Thyroid gland (tissue), 4 donors: ENCODE measurements at regions not wholly inside any gene's neighbourhood (a gene's known extent, or its start where the extent isn't known, plus 50 kb on each side); places are given as distances from the start of the nearest gene placed in this dataset.

Experiments used
- POLR2A ChIP-seq, 2 donors: fragments of 450-650 bp; IDR thresholded peaks; one replicate each; pipeline ENCODE4 v1.6.1; 2017; ENCODE audit warnings: antibody characterized with exemption in 2 of 2, mild to moderate bottlenecking in 2 of 2, moderate library complexity in 1 of 2
- TF ChIP-seq, protein P1 (sequence below), 6 experiments: fragments of 200-600 bp in 3 of 6; fragments of 450-650 bp in 3 of 6; sonication (generic) in 3 of 6; IDR thresholded peaks; one replicate each; pipeline ENCODE4 v1.5.1; 2016 to 2019; ENCODE audit warnings: antibody characterized with exemption in 6 of 6, mild to moderate bottlenecking in 2 of 6, inconsistent platforms in 1 of 6, moderate library complexity in 1 of 6

- TF ChIP-seq POLR2A (IDR thresholded peaks at IDR 0.05), result no peak
- TF ChIP-seq, protein P1, sequence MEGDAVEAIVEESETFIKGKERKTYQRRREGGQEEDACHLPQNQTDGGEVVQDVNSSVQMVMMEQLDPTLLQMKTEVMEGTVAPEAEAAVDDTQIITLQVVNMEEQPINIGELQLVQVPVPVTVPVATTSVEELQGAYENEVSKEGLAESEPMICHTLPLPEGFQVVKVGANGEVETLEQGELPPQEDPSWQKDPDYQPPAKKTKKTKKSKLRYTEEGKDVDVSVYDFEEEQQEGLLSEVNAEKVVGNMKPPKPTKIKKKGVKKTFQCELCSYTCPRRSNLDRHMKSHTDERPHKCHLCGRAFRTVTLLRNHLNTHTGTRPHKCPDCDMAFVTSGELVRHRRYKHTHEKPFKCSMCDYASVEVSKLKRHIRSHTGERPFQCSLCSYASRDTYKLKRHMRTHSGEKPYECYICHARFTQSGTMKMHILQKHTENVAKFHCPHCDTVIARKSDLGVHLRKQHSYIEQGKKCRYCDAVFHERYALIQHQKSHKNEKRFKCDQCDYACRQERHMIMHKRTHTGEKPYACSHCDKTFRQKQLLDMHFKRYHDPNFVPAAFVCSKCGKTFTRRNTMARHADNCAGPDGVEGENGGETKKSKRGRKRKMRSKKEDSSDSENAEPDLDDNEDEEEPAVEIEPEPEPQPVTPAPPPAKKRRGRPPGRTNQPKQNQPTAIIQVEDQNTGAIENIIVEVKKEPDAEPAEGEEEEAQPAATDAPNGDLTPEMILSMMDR (IDR thresholded peaks at IDR 0.05), result no peak
These were observed 150.2 kb downstream of the CSNK2A3 start for GRCh38 chr11:11202885-11203284.
